ENCODE measurements at regions not wholly inside any gene's neighbourhood (a gene's known extent, or its start where the extent isn't known, plus 50 kb on each side); places are given as distances from the start of the nearest gene placed in this dataset.
"Not testable (repeated sequence)": the region's sequence is repeated elsewhere in the genome, so short reads cannot be mapped to it uniquely, and the experiment has no call there.

DNA sequence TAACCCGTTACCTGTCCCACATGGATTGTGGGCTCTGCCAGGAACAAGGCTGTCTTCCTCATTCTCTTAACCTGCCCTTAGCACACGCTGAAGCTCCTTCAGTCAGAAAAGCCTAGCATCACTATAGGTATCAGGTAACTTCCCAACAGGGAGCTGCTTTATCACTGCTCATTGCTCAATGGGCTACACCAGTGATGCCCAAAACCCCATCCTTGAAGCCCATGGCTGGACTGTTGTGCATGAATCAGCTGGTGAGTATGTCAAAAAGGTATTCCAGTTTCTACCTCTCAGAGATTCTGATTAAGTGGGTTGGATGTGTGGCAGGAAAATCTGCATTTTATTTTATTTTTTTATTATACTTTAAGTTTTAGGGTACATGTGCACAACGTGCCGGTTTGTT, 362.2 kb downstream of the LRATD1 start:
- DNase-seq: no peak

GRCh38 chr2:14996351-14997014, 364.0 kb downstream of the LRATD1 start:
- DNase-seq: no peak

GRCh38 chr2:14998546-14998945, 366.0 kb downstream of the LRATD1 start:
- no peak for DNase-seq

- no peak for DNase-seq
Measured at GRCh38 chr2:14999114-14999661, 366.7 kb downstream of the LRATD1 start.

- DNase-seq: not testable (repeated sequence)
Measured at GRCh38 chr2:15002519-15002918, 370.0 kb downstream of the LRATD1 start.

GRCh38 chr2:15006667-15007066, 374.1 kb downstream of the LRATD1 start:
- DNase-seq: no peak

GRCh38 chr2:15009681-15010080, 377.2 kb downstream of the LRATD1 start:
- DNase-seq: no peak

DNA sequence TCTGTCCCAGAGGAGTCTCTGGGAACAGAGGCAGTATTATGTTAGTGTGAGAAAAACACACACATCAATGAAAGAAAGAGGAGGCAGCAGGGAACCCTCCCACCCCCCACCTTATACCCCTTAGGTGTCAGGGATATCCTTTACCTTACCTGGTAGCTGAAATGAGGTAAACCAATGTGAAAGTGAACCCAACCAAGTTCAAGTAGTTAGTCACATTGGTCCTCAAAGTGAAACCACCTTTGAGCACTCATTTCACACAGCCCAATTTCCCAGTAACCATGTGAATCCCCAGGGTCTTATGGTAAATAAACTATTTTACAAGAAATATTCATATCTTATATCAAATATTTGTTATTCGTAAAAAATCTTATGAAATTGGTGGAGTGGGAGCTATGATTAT, 377.8 kb downstream of the LRATD1 start:
- DNase-seq: no peak

DNA sequence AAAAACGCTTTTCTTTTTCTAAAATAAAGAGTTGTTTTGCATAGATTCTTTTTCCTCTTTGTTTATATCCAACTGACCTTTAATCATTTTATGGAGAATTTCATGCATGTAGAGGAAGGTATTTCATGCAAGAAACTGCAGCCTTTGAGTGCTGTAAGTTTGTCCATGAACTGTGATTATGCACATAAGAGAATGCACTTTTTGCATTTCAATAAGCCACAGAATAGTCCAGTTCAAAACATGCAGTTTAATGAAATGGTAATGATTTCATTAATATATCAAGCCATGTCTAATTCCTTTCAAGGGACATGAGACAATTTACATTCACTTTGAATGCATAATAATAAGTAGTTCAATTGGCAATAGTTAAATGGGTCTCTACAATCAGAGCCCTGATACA, 386.3 kb downstream of the LRATD1 start:
- DNase-seq: no peak

GRCh38 chr2:15023221-15023620, 390.7 kb downstream of the LRATD1 start:
- no peak for DNase-seq

DNA sequence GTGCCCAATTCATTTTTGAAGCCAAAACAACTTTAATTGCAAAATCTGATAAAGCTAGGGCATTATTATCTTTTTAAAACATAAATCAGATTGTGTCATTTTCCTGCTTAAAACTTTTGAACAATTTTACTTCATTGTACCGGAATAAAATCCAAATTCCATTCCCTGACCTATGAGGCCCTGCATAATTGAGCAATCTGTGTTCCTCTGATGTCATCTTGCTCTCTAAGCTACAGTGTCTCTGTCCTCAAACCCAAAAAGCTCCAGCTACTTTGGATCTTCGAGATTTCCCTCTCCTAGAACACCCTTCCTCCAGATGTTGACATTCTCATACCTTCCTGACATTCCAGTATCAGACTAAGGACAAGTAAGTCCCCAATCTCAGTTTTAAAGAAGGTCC, 395.9 kb downstream of the LRATD1 start:
- no peak for DNase-seq

- DNase-seq: no peak
Measured at GRCh38 chr2:15031745-15032240, 399.3 kb downstream of the LRATD1 start.

GRCh38 chr2:15034246-15034645, 401.7 kb downstream of the LRATD1 start:
- DNase-seq: no peak

DNA sequence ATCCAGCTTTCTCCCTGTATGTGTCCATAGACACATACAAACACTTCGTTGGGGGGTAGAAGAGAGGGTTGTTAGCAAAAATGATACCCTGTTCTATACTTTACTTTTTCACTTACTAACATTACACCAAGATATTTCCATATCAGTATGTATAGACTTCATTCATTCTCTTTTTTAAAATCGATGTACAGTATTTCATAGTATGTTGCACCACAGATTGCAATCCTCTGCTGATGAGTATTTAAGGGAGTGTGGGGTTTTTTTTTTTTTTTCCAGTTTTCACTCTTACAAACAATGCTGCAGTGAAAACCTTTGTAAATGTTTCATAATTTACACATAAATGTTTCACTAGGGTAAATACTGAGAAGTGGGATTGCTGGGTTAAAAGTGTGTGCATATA, 402.3 kb downstream of the LRATD1 start:
- no peak for DNase-seq

- no peak for DNase-seq
Measured at GRCh38 chr2:15038366-15039364, 406.1 kb downstream of the LRATD1 start.

DNA sequence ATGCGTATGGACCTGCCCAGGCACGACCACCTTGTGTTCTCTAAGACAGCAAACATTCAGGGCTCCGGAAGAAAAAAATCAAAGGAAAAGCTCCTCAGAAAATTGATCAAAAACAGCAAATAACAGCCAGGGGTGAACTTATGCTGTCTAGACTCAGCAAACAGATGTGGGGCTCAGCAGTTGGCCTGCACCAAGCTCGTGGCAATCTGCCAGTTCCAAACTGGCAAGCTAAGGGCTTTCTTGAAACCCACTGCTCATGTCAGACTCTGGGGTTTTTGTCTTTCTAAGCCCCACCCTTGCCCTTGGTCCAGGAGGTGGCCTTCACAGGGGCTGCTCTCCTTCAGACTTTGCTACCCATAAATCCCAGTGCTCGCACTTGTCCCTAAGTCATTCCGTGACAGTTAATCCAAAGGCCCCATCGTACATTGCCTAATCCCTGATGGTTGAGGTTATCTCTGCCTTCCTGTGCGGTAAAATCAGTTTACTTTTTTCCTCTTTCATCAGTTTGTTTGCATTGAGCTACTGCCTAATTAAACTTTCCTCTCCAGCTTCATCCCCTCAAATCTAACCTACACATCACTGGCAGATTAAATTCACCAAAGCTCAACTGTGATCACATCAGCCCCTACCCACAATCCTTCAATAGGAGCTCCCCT, 408.0 kb downstream of the LRATD1 start:
- DNase-seq: no peak

- no peak for DNase-seq
Measured at GRCh38 chr2:15041429-15041837, 408.9 kb downstream of the LRATD1 start.

DNA sequence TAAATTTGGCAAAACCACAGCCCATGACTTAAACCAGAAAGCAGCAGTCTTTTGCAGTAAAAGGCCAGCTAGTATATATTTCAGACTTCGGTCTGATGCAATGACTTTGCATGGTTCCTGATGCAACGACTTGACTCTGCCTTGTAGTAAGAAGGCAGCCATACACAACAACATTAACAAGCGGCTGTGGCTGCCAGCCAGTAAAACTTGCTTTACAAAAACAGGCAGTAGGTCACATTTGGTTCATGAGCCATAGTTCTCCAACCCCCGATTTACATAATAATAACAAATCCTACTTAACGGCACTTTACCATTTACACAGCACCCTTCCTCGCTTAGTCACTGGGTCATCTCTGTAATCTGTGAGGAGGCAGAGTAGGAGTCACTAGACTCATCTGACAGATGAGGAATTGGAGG, 410.3 kb downstream of the LRATD1 start:
- DNase-seq: no peak

DNA sequence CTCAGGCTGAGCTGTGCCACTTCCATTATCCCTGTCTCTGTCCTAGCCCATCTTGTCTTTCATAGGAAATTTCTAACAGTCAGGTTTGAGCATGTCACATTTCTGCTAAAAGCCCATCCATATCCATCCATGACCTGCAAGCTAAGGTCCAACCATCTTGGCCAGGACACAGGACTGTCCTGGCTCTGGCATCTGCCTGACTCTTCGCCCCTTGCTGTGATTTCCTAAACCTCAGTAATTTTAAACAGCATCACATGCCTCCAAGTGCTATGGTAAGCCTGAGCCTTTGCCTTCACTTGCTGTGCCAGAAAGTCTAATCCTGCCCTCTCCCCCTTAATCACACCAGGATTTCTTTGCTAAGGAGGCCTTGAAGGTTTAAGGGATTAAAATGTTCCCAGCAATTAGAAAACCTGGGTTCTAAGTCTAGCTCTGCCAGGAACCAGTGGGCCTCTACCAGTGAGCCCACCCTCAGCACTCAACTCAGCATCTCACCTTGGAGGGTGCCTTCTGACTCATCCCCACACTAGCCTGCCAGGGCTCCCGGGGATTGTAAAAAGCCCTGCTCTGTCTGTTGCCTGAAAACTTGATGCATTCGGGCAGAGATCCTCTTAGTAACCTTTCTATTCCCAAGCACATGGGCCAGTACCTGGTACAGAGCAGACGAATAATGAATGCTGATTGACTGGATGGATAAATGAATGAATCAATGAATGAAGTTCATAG, 411.0 kb downstream of the LRATD1 start:
- no peak for DNase-seq

GRCh38 chr2:15045054-15045453, 412.5 kb downstream of the LRATD1 start:
- no peak for DNase-seq

- DNase-seq: no peak
Measured at GRCh38 chr2:15047184-15047583, 414.7 kb downstream of the LRATD1 start.

DNA sequence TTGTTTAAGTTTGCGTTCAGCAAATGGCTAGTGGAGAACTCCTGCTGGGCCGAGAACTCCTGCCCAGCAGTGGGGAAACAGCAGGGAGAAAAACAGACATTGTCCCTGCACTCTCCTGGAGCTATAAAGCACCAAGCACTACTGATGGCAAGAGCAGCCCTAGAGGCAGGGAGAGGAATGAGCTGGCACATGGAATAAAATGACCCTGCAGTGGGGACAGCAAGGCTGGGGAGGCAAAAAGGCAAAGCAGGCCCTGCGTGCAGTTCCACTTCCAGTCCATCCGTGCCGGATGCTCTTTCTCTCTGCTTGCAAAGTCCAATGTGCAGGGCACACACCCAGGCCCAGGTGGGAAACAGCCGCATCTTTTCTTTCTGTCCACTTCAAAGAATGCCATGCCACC, 415.5 kb downstream of the LRATD1 start:
- no peak for DNase-seq
